A549 (cell line): ENCODE measurements at regions not wholly inside any gene's neighbourhood (a gene's known extent, or its start where the extent isn't known, plus 50 kb on each side); places are given as distances from the start of the nearest gene placed in this dataset.

Experiments
- ATAC-seq, 2 experiments: fragments of 200-7000 bp in 1 of 2; fragments of >200 bp in 1 of 2; cut with Nextera tagmentation in 1 of 2; cut with Tn5 transposase in 1 of 2; 3 replicates each; pipeline versions ENCODE4 v1.8.0 to v1.9.1; 2018 to 2020; ENCODE audit warnings: mild to moderate bottlenecking in 1 of 2, moderate library complexity in 1 of 2
- CTCF ChIA-PET: fragments of 300-600 bp; sonication (Branson Sonifier 250); formaldehyde crosslinking; extraction: SDS; loops from one replicate; lab custom pipeline; 2021; ENCODE audit warnings: antibody characterized with exemption, inconsistent platforms; lab: Yijun Ruan, JAX
- POLR2A ChIA-PET: fragments of 350-600 bp; formaldehyde crosslinking; extraction: SDS; loops from one replicate; lab custom pipeline; 2021; ENCODE audit warnings: antibody characterized with exemption, inconsistent platforms; lab: Yijun Ruan, JAX
- DNase-seq, 2 experiments: peaks; one replicate each; pipeline versions ENCODE4 v3.0.0 to v3.0.0-alpha.2; 2011 to 2016; ENCODE audit warnings: low read depth in 1 of 2, low spot score in 1 of 2
- FAIRE-seq: peaks from 2 replicates; lab custom pipeline; 2011; peaks lifted over from hg19 to GRCh38; lab: Jason Lieb, UNC
- H3K27ac ChIP-seq, 2 experiments: fragments of >200 bp; sonication (Bioruptor Twin); formaldehyde crosslinking; 3 replicates each; pipeline ENCODE4 v1.5.1; 2016 to 2017
- H3K4me1 ChIP-seq: fragments of >200 bp; sonication (Bioruptor Twin); formaldehyde crosslinking; 3 replicates; pipeline ENCODE4 v1.6.1; 2016
- H3K4me2 ChIP-seq: fragments of >200 bp; sonication (Bioruptor Twin); formaldehyde crosslinking; 3 replicates; pipeline ENCODE4 v1.6.1; 2016
- H3K4me3 ChIP-seq: fragments of >200 bp; sonication (Bioruptor Twin); formaldehyde crosslinking; 3 replicates; pipeline ENCODE4 v1.5.1; 2016
- H3K9me3 ChIP-seq: fragments of >200 bp; sonication (Bioruptor Twin); formaldehyde crosslinking; 3 replicates; pipeline ENCODE4 v1.6.1; 2016
- ATOH8 ChIP-seq: fragments of 250-450 bp; sonication (Bioruptor Pico); IDR thresholded peaks from 2 replicates; pipeline ENCODE4 v1.5.0; 2020; ENCODE audit warnings: low read depth, mild to moderate bottlenecking, moderate library complexity
- CBX8 ChIP-seq: fragments of 200-600 bp; sonication (generic); IDR thresholded peaks from 2 replicates; pipeline ENCODE4 v1.6.1; 2016
- CEBPB ChIP-seq, 2 experiments: fragments of >200 bp in 1 of 2; sonication (Bioruptor Twin) in 1 of 2; formaldehyde crosslinking in 1 of 2; IDR thresholded peaks; 2 replicates each; pipeline ENCODE4 v1.6.1; 2012 to 2016
- CHD2 ChIP-seq: fragments of 150-350 bp; IDR thresholded peaks from 2 replicates; pipeline ENCODE4 v1.6.1; 2014; ENCODE audit warnings: low read length; ENCODE audit not compliant: partially characterized antibody
- CHD4 ChIP-seq: fragments of 200-600 bp; sonication (generic); IDR thresholded peaks from 2 replicates; pipeline ENCODE4 v1.6.1; 2016; ENCODE audit warnings: antibody characterized with exemption, mild to moderate bottlenecking, borderline replicate concordance
- CTCF ChIP-seq: fragments of >200 bp; sonication (Bioruptor Twin); formaldehyde crosslinking; IDR thresholded peaks from 3 replicates; pipeline ENCODE4 v1.5.1; 2016
- EHF ChIP-seq: fragments of 250-450 bp; sonication (Bioruptor Pico); IDR thresholded peaks from 2 replicates; pipeline ENCODE4 v1.5.0; 2020; ENCODE audit warnings: mild to moderate bottlenecking
- FOSB ChIP-seq: fragments of 250-450 bp; sonication (Bioruptor Pico); IDR thresholded peaks from 2 replicates; pipeline ENCODE4 v1.5.0; 2020; ENCODE audit warnings: mild to moderate bottlenecking, moderate library complexity
- FOSL2 ChIP-seq, 2 experiments: fragments of 450-650 bp in 1 of 2; fragments of >200 bp in 1 of 2; sonication (Bioruptor Twin) in 1 of 2; formaldehyde crosslinking; IDR thresholded peaks; 2 replicates each; pipeline versions ENCODE4 v1.5.0 to v1.6.1; 2016 to 2020; ENCODE audit warnings: mild to moderate bottlenecking in 1 of 2, moderate library complexity in 1 of 2
- HOXB5 ChIP-seq: fragments of 250-450 bp; sonication (Bioruptor Pico); IDR thresholded peaks from 2 replicates; pipeline ENCODE4 v1.5.0; 2020; ENCODE audit warnings: mild to moderate bottlenecking, moderate library complexity
- MAZ ChIP-seq: fragments of 150-350 bp; IDR thresholded peaks from 2 replicates; pipeline ENCODE4 v1.6.1; 2014; ENCODE audit warnings: antibody characterized with exemption, low read depth, low read length, borderline replicate concordance
- MYC ChIP-seq: IDR thresholded peaks from 2 replicates; pipeline ENCODE4 v1.6.1; 2012; ENCODE audit warnings: mild to moderate bottlenecking, inconsistent platforms, low read length, improper control_type of control experiment, borderline replicate concordance
- NR3C1 ChIP-seq: fragments of >200 bp; sonication (Bioruptor Twin); formaldehyde crosslinking; IDR thresholded peaks from 3 replicates; pipeline ENCODE4 v1.6.1; 2017
- PBX3 ChIP-seq: IDR thresholded peaks from 2 replicates; pipeline ENCODE4 v1.6.1; 2012
- PHF8 ChIP-seq: fragments of 200-600 bp; sonication (generic); IDR thresholded peaks from 2 replicates; pipeline ENCODE4 v1.6.1; 2016; ENCODE audit warnings: low read depth, mild to moderate bottlenecking, antibody characterized with exemption, moderate library complexity, borderline replicate concordance
- RAD21 ChIP-seq, 2 experiments: fragments of >200 bp in 1 of 2; sonication (Bioruptor Twin) in 1 of 2; formaldehyde crosslinking in 1 of 2; IDR thresholded peaks in 1 of 2; conservative IDR thresholded peaks in 1 of 2; 2 replicates in 1 of 2; 3 replicates in 1 of 2; pipeline ENCODE4 v1.6.1; 2012 to 2018; ENCODE audit warnings: inconsistent platforms in 1 of 2
- SMC3 ChIP-seq: fragments of >200 bp; sonication (Bioruptor Twin); formaldehyde crosslinking; IDR thresholded peaks from 3 replicates; pipeline ENCODE4 v1.6.1; 2018; ENCODE audit warnings: inconsistent platforms
- TFCP2L1 ChIP-seq: fragments of 250-450 bp; sonication (Bioruptor Pico); IDR thresholded peaks from 2 replicates; pipeline ENCODE4 v1.5.0; 2021; ENCODE audit warnings: mild to moderate bottlenecking
- ZC3H11A ChIP-seq: fragments of 450-650 bp; IDR thresholded peaks from 2 replicates; pipeline ENCODE4 v1.6.1; 2014; ENCODE audit warnings: antibody characterized with exemption, mild to moderate bottlenecking
- ZFP36 ChIP-seq: fragments of 450-650 bp; IDR thresholded peaks from 2 replicates; pipeline ENCODE4 v1.6.1; 2014; ENCODE audit warnings: borderline replicate concordance; ENCODE audit not compliant: partially characterized antibody
- WGBS: methylation state at CpG from one replicate; pipeline ENCODE4 v1.1.6; 2017; ENCODE audit errors: missing lambda C conversion rate; 5-methylcytosine and 5-hydroxymethylcytosine counted together

GRCh38 chr6:44667226-44667625 is 279.7 kb downstream of the CDC5L start:
- ATAC-seq = peak; percentile 38 to 48; a peak in 3 of 6 replicates
- CTCF ChIA-PET = interaction anchor here (1.0 to 6.2 kb wide), 6 partner anchors 9 to 1055 kb away, joined by 3 to 49 read pairs (median 4); no protein-coding TSS in a partner anchor
- Histone ChIP-seq H3K4me1 (peaks cover 9% of the 10 kb centered on the region; the same call in 1 of the 3 replicates), H3K9me3 (no peaks in the 10 kb centered on the region), H3K27ac (0 out of 6 replicates have a peak overlapping the region, but pooled peaks of 1 of the 2 experiments have one; percentile 35), H3K4me3 (no peak overlapping the region), H3K4me2 (no peak overlapping the region)
- DNase-seq = no peak
- TF ChIP-seq PBX3 (no peak), ZC3H11A (no peak), CEBPB (IDR thresholded peaks at IDR 0.05) (no peak), PHF8 (no peak), FOSL2 (IDR thresholded peaks at IDR 0.05) (no peak), FOSL2 (CRISPR knock-in tag; IDR thresholded peaks at IDR 0.05) (peak; percentile 29; the same call in 1 of the 2 replicates), CBX8 (no peak), EHF (CRISPR knock-in tag) (no peak), TFCP2L1 (CRISPR knock-in tag) (no peak)
- POLR2A ChIA-PET = no interaction called here
- 39% methylated on average over 3 of the region's 3 CpGs for WGBS
- FAIRE-seq = no peak

GRCh38 chr6:44667668-44668390 is 280.3 kb downstream of the CDC5L start:
- TF ChIP-seq RAD21 (conservative IDR thresholded peaks at IDR 0.05 in 1 of 2, IDR thresholded peaks at IDR 0.05 in 1 of 2) (peak; percentile 17 to 39; a peak in 3 of 5 replicates), NR3C1 (no peak), SMC3 (peak; percentile 21; the same call in 1 of the 3 replicates), ATOH8 (no peak), CTCF (peak; percentile 31; the same call in 2 of the 3 replicates)
- WGBS = 39% methylated on average over 9 of the region's 9 CpGs
- FAIRE-seq (no peak), ATAC-seq (peak; percentile 80 to 89; a peak in 5 of 6 replicates), DNase-seq (peak; percentile 18 to 38)
- ChIA-PET CTCF (interaction anchor here (0.6 to 6.2 kb wide), 11 partner anchors 9 to 1254 kb away, joined by 3 to 49 read pairs (median 3); no protein-coding TSS in a partner anchor), POLR2A (no interaction called here)
- Histone ChIP-seq H3K27ac (peak overlapping the region in 1 of 2 experiments; percentile 35; a peak in 1 of 6 replicates), H3K4me1 (peaks cover 9% of the 10 kb centered on the region; the same call in 1 of the 3 replicates), H3K4me2 (no peak overlapping the region), H3K9me3 (no peaks in the 10 kb centered on the region), H3K4me3 (no peak overlapping the region)

- CTCF ChIA-PET = interaction anchor here (0.8 to 6.2 kb wide), 10 partner anchors 8 to 1254 kb away, joined by 3 to 49 read pairs (median 4); no protein-coding TSS in a partner anchor
- no peak overlapping the region for H3K4me2 ChIP-seq
- WGBS = 41% methylated on average over 7 of the region's 8 CpGs
Observed at GRCh38 chr6:44668391-44668930, 281.0 kb downstream of the CDC5L start.

More at GRCh38 chr6:44668391-44668930, 281.0 kb downstream of the CDC5L start:
- Histone ChIP-seq H3K9me3 (no peaks in the 10 kb centered on the region), H3K27ac (no peak overlapping the region), H3K4me1 (peaks cover 9% of the 10 kb centered on the region; the same call in 1 of the 3 replicates), H3K4me3 (no peak overlapping the region)
- FAIRE-seq (no peak), DNase-seq (no peak), ATAC-seq (no peak; a peak in 1 of 6 replicates)
- POLR2A ChIA-PET = no interaction called here
- TF ChIP-seq MYC (no peak), MAZ (no peak), FOSB (CRISPR knock-in tag) (no peak), HOXB5 (CRISPR knock-in tag) (no peak), CHD2 (no peak), ZFP36 (no peak), CHD4 (no peak), ATOH8 (no peak)
